Spleen (tissue), 7 donors: ENCODE measurements at regions not wholly inside any gene's neighbourhood (a gene's known extent, or its start where the extent isn't known, plus 50 kb on each side); places are given as distances from the start of the nearest gene placed in this dataset.

Experiments
- CTCF ChIP-seq, 11 experiments: fragments of 200-600 bp in 7 of 11; fragments of 450-650 bp in 4 of 11; sonication (generic) in 4 of 11; IDR thresholded peaks in 8 of 11; conservative IDR thresholded peaks in 3 of 11; 1 replicate in 7 of 11; 2 replicates in 4 of 11; pipeline versions ENCODE4 v1.4.0 to v1.8.0; 2016 to 2021; ENCODE audit warnings: antibody characterized with exemption in 11 of 11, inconsistent platforms in 4 of 11, mild to moderate bottlenecking in 1 of 11
- POLR2A ChIP-seq, 3 donors: fragments of 450-650 bp; IDR thresholded peaks; one replicate each; pipeline ENCODE4 v1.5.1; 2017; ENCODE audit warnings: antibody characterized with exemption in 3 of 3, mild to moderate bottlenecking in 1 of 3
- POLR2AphosphoS5 ChIP-seq, 3 donors: sonication (generic); formaldehyde crosslinking; IDR thresholded peaks; one replicate each; pipeline ENCODE4 v1.5.1; 2017; ENCODE audit warnings: antibody characterized with exemption in 3 of 3
- donor health status: DM: no; HTN: no; CAD: no; lungs with moderate emphysema.
- donor health status: DM: no; HTN: no; CAD: no.
- donor health status: DM: no; HTN: no; CAD: no.

- TF ChIP-seq CTCF (IDR thresholded peaks at IDR 0.05 in 8 of 11, conservative IDR thresholded peaks at IDR 0.05 in 3 of 11) (no peak), POLR2A (IDR thresholded peaks at IDR 0.05) (no peak), POLR2AphosphoS5 (IDR thresholded peaks at IDR 0.05) (no peak)
Measured at GRCh38 chr5:142235870-142236672, 88.8 kb downstream of the SPRY4 start.
